HEK293T (cell line): ENCODE measurements at regions not wholly inside any gene's neighbourhood (a gene's known extent, or its start where the extent isn't known, plus 50 kb on each side); places are given as distances from the start of the nearest gene placed in this dataset.

Experiments used
- ARNT ChIP-seq: fragments of 450-650 bp; IDR thresholded peaks from 2 replicates; pipeline ENCODE4 v1.6.1; 2017; ENCODE audit warnings: mild to moderate bottlenecking
- ELF4 ChIP-seq: fragments of 450-650 bp; IDR thresholded peaks from 2 replicates; pipeline ENCODE4 v1.6.1; 2017; ENCODE audit warnings: antibody characterized with exemption
- FOXK2 ChIP-seq: fragments of 450-650 bp; IDR thresholded peaks from 2 replicates; pipeline ENCODE4 v1.6.1; 2016; ENCODE audit warnings: mild to moderate bottlenecking
- FOXM1 ChIP-seq: fragments of 450-650 bp; IDR thresholded peaks from 2 replicates; pipeline ENCODE4 v1.6.1; 2017; ENCODE audit warnings: mild to moderate bottlenecking, borderline replicate concordance
- HDGF ChIP-seq: fragments of 450-650 bp; IDR thresholded peaks from 2 replicates; pipeline ENCODE4 v1.6.1; 2017; ENCODE audit warnings: antibody characterized with exemption, borderline replicate concordance
- LEF1 ChIP-seq: fragments of 450-650 bp; IDR thresholded peaks from 2 replicates; pipeline ENCODE4 v1.6.1; 2017; ENCODE audit warnings: mild to moderate bottlenecking, borderline replicate concordance
- NFRKB ChIP-seq: fragments of 450-650 bp; IDR thresholded peaks from 2 replicates; pipeline ENCODE4 v1.6.1; 2016; ENCODE audit warnings: mild to moderate bottlenecking, moderate library complexity
- SUZ12 ChIP-seq: fragments of 450-650 bp; IDR thresholded peaks from 2 replicates; pipeline ENCODE4 v1.6.1; 2016; ENCODE audit warnings: mild to moderate bottlenecking
- TARDBP ChIP-seq: fragments of 450-650 bp; IDR thresholded peaks from 2 replicates; pipeline ENCODE4 v1.6.1; 2016
- ZNF384 ChIP-seq: fragments of 450-650 bp; IDR thresholded peaks from 2 replicates; pipeline ENCODE4 v1.6.1; 2016

GRCh38 chr5:174314261-174314660 is 268.8 kb downstream of the NSG2 start:
- TF ChIP-seq SUZ12 (no peak), LEF1 (no peak), FOXM1 (no peak), ARNT (no peak), NFRKB (no peak), TARDBP (no peak), HDGF (no peak), FOXK2 (no peak), ELF4 (no peak), ZNF384 (no peak)
